Endothelial cell of umbilical vein (primary cell): ENCODE measurements at regions not wholly inside any gene's neighbourhood (a gene's known extent, or its start where the extent isn't known, plus 50 kb on each side); places are given as distances from the start of the nearest gene placed in this dataset.

Experiments
- BruUV-seq: library from RNA; stranded (reverse); fragments of 400-500 nt; replicated peaks from 2 replicates; lab custom pipeline; 2021; lab: Mats Ljungman, UMichigan
- CTCF ChIA-PET: fragments of 300-600, 350-600 bp; sonication (Branson Sonifier 250); formaldehyde crosslinking; loops from one replicate; lab custom pipeline; 2021; ENCODE audit warnings: antibody characterized with exemption, inconsistent platforms; lab: Charles Lee
- POLR2A ChIA-PET: fragments of 300-600, 350-600 bp; sonication (Branson Sonifier 250); formaldehyde crosslinking; loops from one replicate; lab custom pipeline; 2021; ENCODE audit warnings: antibody characterized with exemption, inconsistent platforms; lab: Charles Lee
- DNase-seq: peaks from one replicate; pipeline ENCODE4 v3.0.0-alpha.2; 2011; ENCODE audit warnings: low read depth, low spot score
- FAIRE-seq: peaks from 2 replicates; lab custom pipeline; 2011; peaks lifted over from hg19 to GRCh38; lab: Jason Lieb, UNC
- H2AFZ ChIP-seq: 2 replicates; pipeline ENCODE4 v1.6.0; 2012; ENCODE audit warnings: low read depth, low read length, control low read depth, inconsistent platforms
- H3K27ac ChIP-seq: 2 replicates; pipeline ENCODE4 v1.5.1; 2011; ENCODE audit warnings: low read depth, mild to moderate bottlenecking, control low read depth, low read length, moderate library complexity; ENCODE audit not compliant: insufficient read depth
- H3K27me3 ChIP-seq, 2 experiments: 2 replicates each; pipeline versions ENCODE4 v1.6.0 to v1.6.1; 2011; ENCODE audit warnings: low read length in 2 of 2, mixed read lengths in 1 of 2; ENCODE audit not compliant: control insufficient read depth in 2 of 2, insufficient read depth in 2 of 2
- H3K36me3 ChIP-seq, 2 experiments: 2 replicates in 1 of 2; 3 replicates in 1 of 2; pipeline ENCODE4 v1.5.1; 2011; ENCODE audit warnings: low read length in 2 of 2, mild to moderate bottlenecking in 1 of 2, moderate library complexity in 1 of 2; ENCODE audit not compliant: control insufficient read depth in 2 of 2, insufficient read depth in 2 of 2; ENCODE audit errors: extremely low read depth in 1 of 2
- H3K4me1 ChIP-seq: 3 replicates; pipeline ENCODE4 v1.5.1; 2011; ENCODE audit warnings: mild to moderate bottlenecking, low read length; ENCODE audit not compliant: control insufficient read depth, insufficient read depth; ENCODE audit errors: extremely low read depth
- H3K4me2 ChIP-seq: 2 replicates; pipeline ENCODE4 v1.6.1; 2011; ENCODE audit warnings: low read length, control low read depth, mixed read lengths; ENCODE audit not compliant: insufficient read depth
- H3K4me3 ChIP-seq, 3 experiments: fragments of 200-600 bp in 1 of 3; sonication (generic), shearing (Covaris generic) in 1 of 3; replicated peaks in 1 of 3; 2 replicates each; pipeline ENCODE4 v1.5.1; 2011 to 2016; ENCODE audit warnings: control low read depth in 3 of 3, low read length in 3 of 3, mild to moderate bottlenecking in 2 of 3, inconsistent platforms in 1 of 3, low read depth in 1 of 3, moderate library complexity in 1 of 3; ENCODE audit not compliant: insufficient read depth in 1 of 3
- H3K79me2 ChIP-seq: 2 replicates; pipeline ENCODE4 v1.6.0; 2012; ENCODE audit warnings: low read length, inconsistent platforms; ENCODE audit not compliant: control insufficient read depth, insufficient read depth
- H3K9ac ChIP-seq: replicated peaks from 2 replicates; pipeline ENCODE3; 2011; ENCODE audit warnings: low read length, control low read depth; ENCODE audit not compliant: insufficient read depth; ENCODE audit errors: extremely low read depth
- H3K9me1 ChIP-seq: replicated peaks from 3 replicates; pipeline ENCODE4 v1.6.0; 2011; ENCODE audit warnings: mild to moderate bottlenecking, low read length; ENCODE audit not compliant: control insufficient read depth, insufficient read depth; ENCODE audit errors: extremely low read depth
- H3K9me3 ChIP-seq: replicated peaks from 2 replicates; pipeline ENCODE4 v1.5.1; 2012; ENCODE audit warnings: low read length, inconsistent platforms; ENCODE audit not compliant: control insufficient read depth, insufficient read depth
- H4K20me1 ChIP-seq: replicated peaks from 2 replicates; pipeline ENCODE3; 2011; ENCODE audit warnings: mild to moderate bottlenecking, low read length; ENCODE audit not compliant: control insufficient read depth, insufficient read depth; ENCODE audit errors: extremely low read depth
- EZH2 ChIP-seq: IDR thresholded peaks from 2 replicates; pipeline ENCODE4 v1.6.1; 2012; ENCODE audit warnings: borderline replicate concordance, low read depth, mild to moderate bottlenecking, moderate library complexity, low read length, inconsistent platforms; ENCODE audit not compliant: severe bottlenecking
- FOS ChIP-seq: IDR thresholded peaks from 2 replicates; pipeline ENCODE4 v1.6.1; 2011; ENCODE audit warnings: mild to moderate bottlenecking, low read length, moderate library complexity, borderline replicate concordance; ENCODE audit not compliant: insufficient read depth
- GATA2 ChIP-seq: IDR thresholded peaks from 2 replicates; pipeline ENCODE4 v1.7.0; 2011; ENCODE audit warnings: low read depth, mild to moderate bottlenecking, moderate library complexity, mixed read lengths, low read length; ENCODE audit not compliant: insufficient read length, insufficient read depth
- JUN ChIP-seq: IDR thresholded peaks from 2 replicates; pipeline ENCODE4 v1.6.1; 2011; ENCODE audit warnings: borderline replicate concordance, low read depth; ENCODE audit not compliant: insufficient read length, insufficient read depth
- MAX ChIP-seq: IDR thresholded peaks from 2 replicates; pipeline ENCODE4 v1.6.1; 2011; ENCODE audit not compliant: insufficient read depth, insufficient read length
- MYC ChIP-seq: IDR thresholded peaks from one replicate; pipeline ENCODE4 v1.6.1; 2011; ENCODE audit warnings: mild to moderate bottlenecking, low read depth, low read length
- POLR2A ChIP-seq: IDR thresholded peaks from 2 replicates; pipeline ENCODE4 v1.6.1; 2012; ENCODE audit warnings: low read depth, mild to moderate bottlenecking, control low read depth, low read length
- POLR2AphosphoS5 ChIP-seq: IDR thresholded peaks from 2 replicates; pipeline ENCODE4 v1.6.1; 2012; ENCODE audit warnings: low read depth, mild to moderate bottlenecking, control low read depth, low read length, moderate library complexity; ENCODE audit not compliant: insufficient read depth
- dilution Hi-C: fragments of 300-500 bp; cut with MboI; formaldehyde crosslinking; loops from one replicate; pipeline ENCODE4 v1.15.0; 2019; ENCODE audit warnings: low sequenced_read_pairs; ENCODE audit not compliant: extremely low pct_ligation_motif_present
- intact Hi-C: fragments of 100-400 bp; cut with micrococcal nuclease; formaldehyde crosslinking; loops from one replicate; pipeline ENCODE4 v1.10.0; 2022
- TF ChIP-seq, protein P1 (sequence below), 2 donors: IDR thresholded peaks; 1 replicate in 1 of 2; 2 replicates in 1 of 2; pipeline ENCODE4 v1.5.1; 2011; ENCODE audit warnings: low read length in 2 of 2, mild to moderate bottlenecking in 2 of 2, moderate library complexity in 2 of 2, control low read depth in 1 of 2, inconsistent platforms in 1 of 2, low read depth in 1 of 2; ENCODE audit not compliant: insufficient read depth in 1 of 2; ENCODE audit errors: extremely low read depth in 1 of 2

- no TSS peak for BruUV-seq
- H3K36me3 ChIP-seq, result no peaks in the 10 kb centered on the region
- H3K4me3 ChIP-seq, result no peak overlapping the region
- H3K79me2 ChIP-seq, result no peaks in the 10 kb centered on the region
- DNase-seq (no peak), FAIRE-seq (no peak)
- POLR2A ChIA-PET, result no interaction called here
- no peaks in the 10 kb centered on the region for H3K9me1 ChIP-seq
- CTCF ChIA-PET, result no interaction called here
- no peaks in the 10 kb centered on the region for H3K4me1 ChIP-seq
- dilution Hi-C loops (no loop called here), intact Hi-C loops (no loop called here)
- no peak overlapping the region for H2AFZ ChIP-seq
- peaks cover 5 to 8% of the 10 kb centered on the region in 2 experiments for H3K27me3 ChIP-seq
- H3K27ac ChIP-seq, result no peak overlapping the region
- H3K9ac ChIP-seq, result no peak overlapping the region
- TF ChIP-seq, protein P1, sequence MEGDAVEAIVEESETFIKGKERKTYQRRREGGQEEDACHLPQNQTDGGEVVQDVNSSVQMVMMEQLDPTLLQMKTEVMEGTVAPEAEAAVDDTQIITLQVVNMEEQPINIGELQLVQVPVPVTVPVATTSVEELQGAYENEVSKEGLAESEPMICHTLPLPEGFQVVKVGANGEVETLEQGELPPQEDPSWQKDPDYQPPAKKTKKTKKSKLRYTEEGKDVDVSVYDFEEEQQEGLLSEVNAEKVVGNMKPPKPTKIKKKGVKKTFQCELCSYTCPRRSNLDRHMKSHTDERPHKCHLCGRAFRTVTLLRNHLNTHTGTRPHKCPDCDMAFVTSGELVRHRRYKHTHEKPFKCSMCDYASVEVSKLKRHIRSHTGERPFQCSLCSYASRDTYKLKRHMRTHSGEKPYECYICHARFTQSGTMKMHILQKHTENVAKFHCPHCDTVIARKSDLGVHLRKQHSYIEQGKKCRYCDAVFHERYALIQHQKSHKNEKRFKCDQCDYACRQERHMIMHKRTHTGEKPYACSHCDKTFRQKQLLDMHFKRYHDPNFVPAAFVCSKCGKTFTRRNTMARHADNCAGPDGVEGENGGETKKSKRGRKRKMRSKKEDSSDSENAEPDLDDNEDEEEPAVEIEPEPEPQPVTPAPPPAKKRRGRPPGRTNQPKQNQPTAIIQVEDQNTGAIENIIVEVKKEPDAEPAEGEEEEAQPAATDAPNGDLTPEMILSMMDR (IDR thresholded peaks at IDR 0.05; ENCODE audit: extremely low read depth in 1 of 2, insufficient read depth in 1 of 2, low read depth in 1 of 2, low read length in 2 of 2), result no peak
- no peak for TF ChIP-seq EZH2
- no peak for TF ChIP-seq MYC
- no peak for TF ChIP-seq POLR2AphosphoS5
- TF ChIP-seq FOS, result no peak
- TF ChIP-seq MAX, result no peak
- TF ChIP-seq JUN, result no peak
- no peak for TF ChIP-seq POLR2A
- TF ChIP-seq GATA2, result no peak
- H4K20me1 ChIP-seq, result no peaks in the 10 kb centered on the region
- no peak overlapping the region for H3K4me2 ChIP-seq
- H3K9me3 ChIP-seq, result no peaks in the 10 kb centered on the region
Observed at GRCh38 chr22:26914519-26915185, 257.3 kb downstream of the MIAT start.
